ENCODE measurements at regions not wholly inside any gene's neighbourhood (a gene's known extent, or its start where the extent isn't known, plus 50 kb on each side); places are given as distances from the start of the nearest gene placed in this dataset.

- TF ChIP-seq, protein P1, sequence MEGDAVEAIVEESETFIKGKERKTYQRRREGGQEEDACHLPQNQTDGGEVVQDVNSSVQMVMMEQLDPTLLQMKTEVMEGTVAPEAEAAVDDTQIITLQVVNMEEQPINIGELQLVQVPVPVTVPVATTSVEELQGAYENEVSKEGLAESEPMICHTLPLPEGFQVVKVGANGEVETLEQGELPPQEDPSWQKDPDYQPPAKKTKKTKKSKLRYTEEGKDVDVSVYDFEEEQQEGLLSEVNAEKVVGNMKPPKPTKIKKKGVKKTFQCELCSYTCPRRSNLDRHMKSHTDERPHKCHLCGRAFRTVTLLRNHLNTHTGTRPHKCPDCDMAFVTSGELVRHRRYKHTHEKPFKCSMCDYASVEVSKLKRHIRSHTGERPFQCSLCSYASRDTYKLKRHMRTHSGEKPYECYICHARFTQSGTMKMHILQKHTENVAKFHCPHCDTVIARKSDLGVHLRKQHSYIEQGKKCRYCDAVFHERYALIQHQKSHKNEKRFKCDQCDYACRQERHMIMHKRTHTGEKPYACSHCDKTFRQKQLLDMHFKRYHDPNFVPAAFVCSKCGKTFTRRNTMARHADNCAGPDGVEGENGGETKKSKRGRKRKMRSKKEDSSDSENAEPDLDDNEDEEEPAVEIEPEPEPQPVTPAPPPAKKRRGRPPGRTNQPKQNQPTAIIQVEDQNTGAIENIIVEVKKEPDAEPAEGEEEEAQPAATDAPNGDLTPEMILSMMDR (IDR thresholded peaks at IDR 0.05; ENCODE audit: low read length) = no peak
- no peak for TF ChIP-seq EZH2 (IDR thresholded peaks at IDR 0.05; ENCODE audit: borderline replicate concordance, low read length)
Measured at GRCh38 chr6:140203661-140204147, 829.3 kb upstream of the CITED2 start.
